ENCODE measurements at regions not wholly inside any gene's neighbourhood (a gene's known extent, or its start where the extent isn't known, plus 50 kb on each side); places are given as distances from the start of the nearest gene placed in this dataset.
"Not testable (repeated sequence)": the region's sequence is repeated elsewhere in the genome, so short reads cannot be mapped to it uniquely, and the experiment has no call there.

DNA sequence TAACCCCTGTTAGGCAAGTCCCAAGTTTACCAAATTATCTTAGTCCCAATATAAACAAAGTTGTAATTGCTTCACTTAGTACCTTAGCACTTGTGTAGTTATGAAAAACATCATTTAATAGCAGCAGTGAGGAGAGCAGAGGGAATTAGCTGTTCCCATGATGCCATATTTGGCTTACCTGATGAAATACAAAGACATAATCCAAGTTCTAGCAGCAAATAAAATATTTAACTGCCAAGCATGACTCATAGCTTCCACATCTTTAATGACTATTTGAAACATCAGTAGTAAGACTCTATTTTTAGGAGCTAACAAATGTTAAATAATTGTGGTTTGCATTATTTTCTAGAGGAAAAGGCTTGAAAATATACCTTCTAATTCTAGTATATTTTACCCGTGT, 94.0 kb upstream of the MCHR2 start:
- no peak for DNase-seq

DNA sequence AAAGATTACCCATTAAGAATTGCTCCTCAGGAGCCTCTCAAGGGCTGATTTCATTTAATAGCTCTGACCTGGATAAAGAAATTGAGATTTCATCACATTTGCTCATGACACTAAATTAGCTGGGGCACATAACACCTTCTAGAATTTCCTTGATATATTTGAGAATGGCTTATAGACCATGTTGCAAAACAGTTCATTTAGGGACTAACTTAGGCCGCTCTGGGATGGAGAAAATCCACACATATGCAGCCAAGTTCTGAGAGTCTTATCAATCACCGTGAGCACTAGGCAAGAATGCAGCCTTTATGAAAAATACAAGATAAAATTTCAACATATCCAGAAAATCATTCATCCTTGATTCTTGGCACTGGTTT, 91.0 kb upstream of the MCHR2 start:
- DNase-seq, result no peak

DNA sequence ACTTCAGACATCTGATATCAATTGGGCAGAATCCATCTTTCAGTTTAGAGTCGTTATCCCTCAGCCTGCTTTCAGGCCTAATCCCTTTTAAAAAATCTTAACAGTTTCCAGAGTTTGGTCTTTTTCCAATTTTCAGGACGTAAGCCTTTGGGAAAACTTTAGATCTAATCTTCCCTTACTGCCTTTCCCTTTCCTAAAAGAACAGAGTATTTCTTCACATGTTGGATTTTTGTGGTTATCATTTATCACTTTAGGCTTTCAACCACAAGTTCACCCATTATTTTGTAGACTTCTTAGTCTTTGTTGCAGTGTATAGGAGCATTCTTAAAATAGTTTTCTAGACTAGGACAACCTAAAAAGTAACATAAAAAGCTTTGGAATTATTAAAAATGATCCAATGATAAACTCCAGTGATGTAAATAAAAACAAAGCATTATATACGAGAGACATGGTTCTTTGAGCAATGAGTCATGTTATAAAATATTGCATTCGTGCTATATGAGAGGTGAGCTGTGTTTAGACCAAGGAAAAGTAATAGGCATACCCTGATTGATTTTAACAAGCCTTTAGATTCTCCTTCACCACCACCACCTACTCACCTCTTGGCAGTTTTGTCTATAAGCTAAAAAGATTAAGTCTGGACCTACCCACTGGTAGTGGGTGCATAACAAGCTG, 90.4 kb upstream of the MCHR2 start:
- no peak for DNase-seq

DNA sequence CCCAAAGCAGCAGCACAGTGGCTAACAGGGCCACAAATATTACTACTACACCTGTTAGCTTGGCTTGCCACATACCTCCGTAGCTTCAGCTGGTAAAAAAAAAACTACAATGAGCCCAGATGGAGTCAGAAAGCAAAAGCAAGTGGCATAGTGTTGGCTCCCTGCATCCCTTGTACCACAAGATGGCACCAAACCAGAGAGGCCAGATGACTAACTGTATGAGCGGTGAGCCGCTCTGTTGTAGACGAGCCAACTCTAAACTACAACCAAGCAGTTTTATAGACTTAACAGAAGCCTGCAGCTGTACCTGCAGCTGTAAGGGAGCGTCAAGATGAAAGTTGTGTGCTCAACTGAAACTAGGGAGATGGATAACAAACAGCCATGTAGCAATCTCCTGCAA, 84.5 kb upstream of the MCHR2 start:
- DNase-seq, result no peak

DNA sequence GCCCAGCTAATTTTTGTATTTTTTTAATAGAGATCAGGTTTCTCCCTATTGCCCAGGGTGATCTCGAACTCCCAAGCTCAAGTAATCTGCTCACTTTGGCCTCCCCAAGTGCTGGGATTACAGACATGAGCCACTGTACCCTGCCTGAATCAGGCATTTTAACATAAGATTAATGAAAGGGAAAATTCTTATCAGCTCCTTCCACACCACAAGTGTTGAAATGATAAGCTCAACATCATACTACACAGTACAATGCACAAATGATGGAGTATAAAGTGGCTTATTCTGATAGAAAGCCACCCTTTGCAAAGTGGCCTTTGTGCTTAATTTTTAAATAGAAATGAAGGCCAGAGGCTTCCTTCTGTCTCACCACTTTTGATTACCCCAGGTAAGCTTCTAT, 71.3 kb upstream of the MCHR2 start:
- no peak for DNase-seq

DNA sequence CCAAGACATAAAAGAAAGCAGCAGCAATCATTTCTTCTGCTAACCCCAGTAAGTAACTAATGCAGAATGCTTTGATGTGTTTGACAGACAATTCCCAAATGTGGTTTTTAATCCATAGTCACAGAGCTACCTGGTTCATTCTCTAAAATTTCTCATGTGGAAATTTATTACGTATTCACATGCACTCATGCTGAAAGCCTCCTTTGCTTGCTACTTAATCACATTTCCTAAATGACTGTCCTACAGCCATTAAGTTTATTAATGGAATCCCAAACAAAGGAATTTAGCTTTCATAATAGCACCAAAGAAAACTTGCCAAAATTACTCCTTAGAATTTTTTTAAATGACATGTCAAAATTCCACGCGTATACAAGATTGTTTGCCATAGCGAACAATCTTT, 68.6 kb upstream of the MCHR2 start:
- DNase-seq, result no peak

DNA sequence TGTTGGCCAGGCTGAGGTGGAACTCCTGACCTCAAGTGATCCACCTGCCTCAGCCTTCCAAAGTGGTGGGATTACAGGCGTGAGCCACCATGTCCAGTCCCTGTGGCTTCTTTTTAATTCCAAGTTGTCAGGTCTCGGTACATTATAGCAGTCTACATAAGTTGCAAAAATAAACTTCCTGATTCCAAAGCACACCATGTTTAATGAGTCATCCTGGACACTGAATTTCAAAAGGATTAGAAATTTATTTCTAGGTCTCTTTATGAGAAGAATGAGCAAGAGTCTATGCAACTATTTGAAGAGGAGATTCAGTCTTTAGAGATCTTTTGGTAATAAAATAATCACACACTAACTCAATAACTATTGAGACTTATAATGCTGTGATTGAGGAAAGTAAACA, 63.9 kb upstream of the MCHR2 start:
- DNase-seq, result no peak

DNA sequence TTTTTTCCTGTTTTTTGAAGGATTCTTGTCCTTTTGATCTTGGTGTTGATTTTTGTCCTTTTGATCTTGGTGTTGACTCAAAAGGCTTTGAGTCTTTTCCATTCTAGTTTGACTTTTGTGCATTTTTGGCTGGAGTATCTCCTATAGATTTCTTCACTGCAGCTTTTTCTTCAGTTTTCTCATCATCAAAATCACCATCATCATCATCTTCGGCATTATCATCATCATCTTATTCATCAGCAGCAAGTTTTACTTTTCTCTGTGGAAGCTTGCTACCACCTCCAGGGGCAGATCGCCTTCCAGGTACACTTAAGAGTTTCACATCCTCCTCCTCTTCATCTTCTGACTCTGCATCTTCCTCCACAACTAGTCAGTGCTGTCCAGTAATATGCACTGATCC, 56.5 kb upstream of the MCHR2 start:
- no peak for DNase-seq

DNA sequence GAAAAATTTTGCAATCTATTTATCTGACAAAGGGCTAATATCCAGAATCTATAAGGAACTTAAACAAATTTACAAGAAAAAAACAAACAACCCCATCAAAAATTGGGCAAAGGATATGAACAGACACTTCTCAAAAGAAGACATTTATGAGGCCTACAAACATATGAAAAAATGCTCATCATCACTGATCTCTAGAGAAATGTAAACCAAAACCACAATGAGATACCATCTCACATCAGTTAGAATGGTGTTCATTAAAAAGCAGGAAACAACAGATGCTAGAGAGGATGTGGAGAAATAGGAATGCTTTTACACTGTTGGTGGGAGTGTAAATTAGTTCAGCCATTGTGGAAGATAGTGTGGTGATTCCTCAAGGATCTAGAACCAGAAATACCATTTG, 49.9 kb upstream of the MCHR2 start:
- not testable (repeated sequence) for DNase-seq

Data from stimulated activated CD4-positive, alpha-beta T cell treated with anti-CD3 and anti-CD28 coated beads, Interleukin-2, amount 100 ng/mL, for 24 hours (primary cell).